Smooth muscle cell (in vitro differentiated cells): ENCODE measurements at regions not wholly inside any gene's neighbourhood (a gene's known extent, or its start where the extent isn't known, plus 50 kb on each side); places are given as distances from the start of the nearest gene placed in this dataset.

Source experiments
- DNase-seq: peaks from one replicate; lab custom pipeline; 2025; ENCODE audit not compliant: unreplicated experiment; lab: John Stamatoyannopoulos, UW
- H2AFZ ChIP-seq: fragments of 200-600 bp; sonication (generic); 2 replicates; pipeline ENCODE4 v1.6.0; 2016; ENCODE audit warnings: antibody characterized with exemption, low read depth, mild to moderate bottlenecking
- H3F3A ChIP-seq: fragments of 200-600 bp; sonication (generic); 2 replicates; pipeline ENCODE4 v1.6.0; 2017; ENCODE audit warnings: antibody characterized with exemption, low read depth
- H3K27ac ChIP-seq: fragments of 200-600 bp; sonication (generic); 2 replicates; pipeline ENCODE4 v1.5.1; 2016; ENCODE audit warnings: low read depth, mild to moderate bottlenecking
- H3K27me3 ChIP-seq: fragments of 200-600 bp; sonication (generic); 2 replicates; pipeline ENCODE4 v1.6.1; 2016; ENCODE audit warnings: low read depth, mild to moderate bottlenecking
- H3K36me3 ChIP-seq: fragments of 200-600 bp; sonication (generic); 2 replicates; pipeline ENCODE4 v1.5.1; 2016; ENCODE audit warnings: low read depth
- H3K4me1 ChIP-seq: fragments of 200-600 bp; sonication (generic); 2 replicates; pipeline ENCODE4 v1.5.1; 2016; ENCODE audit warnings: low read depth
- H3K4me2 ChIP-seq: fragments of 200-600 bp; sonication (generic); 2 replicates; pipeline ENCODE4 v1.6.0; 2016; ENCODE audit warnings: mild to moderate bottlenecking
- H3K4me3 ChIP-seq: fragments of 200-600 bp; sonication (generic); 2 replicates; pipeline ENCODE4 v1.5.1; 2016; ENCODE audit warnings: mild to moderate bottlenecking
- H3K79me2 ChIP-seq: fragments of 200-600 bp; sonication (generic); 2 replicates; pipeline ENCODE4 v1.6.0; 2016; ENCODE audit warnings: low read depth, mild to moderate bottlenecking
- H3K9ac ChIP-seq: fragments of 200-600 bp; sonication (generic); 2 replicates; pipeline ENCODE4 v1.6.0; 2016; ENCODE audit warnings: low read depth
- H3K9me3 ChIP-seq: fragments of 200-600 bp; sonication (generic); replicated peaks from 2 replicates; pipeline ENCODE4 v1.5.1; 2016; ENCODE audit warnings: low read depth
- H4K20me1 ChIP-seq: fragments of 200-600 bp; sonication (generic); 2 replicates; pipeline ENCODE4 v1.6.0; 2016; ENCODE audit warnings: low read depth
- WGBS: methylation state at CpG from one replicate; pipeline ENCODE4 v1.1.7; 2016; ENCODE audit warnings: low lambda C conversion rate; 5-methylcytosine and 5-hydroxymethylcytosine counted together
- TF ChIP-seq, protein P1 (sequence below): fragments of 200-600 bp; sonication (generic); IDR thresholded peaks from 2 replicates; pipeline ENCODE4 v1.5.1; 2017; ENCODE audit warnings: borderline replicate concordance, mild to moderate bottlenecking, antibody characterized with exemption; ENCODE audit not compliant: insufficient read depth, poor library complexity, severe bottlenecking

- no peak for DNase-seq
Observed at GRCh38 chr2:156031121-156031520, 301.4 kb downstream of the NR4A2 start.

DNA sequence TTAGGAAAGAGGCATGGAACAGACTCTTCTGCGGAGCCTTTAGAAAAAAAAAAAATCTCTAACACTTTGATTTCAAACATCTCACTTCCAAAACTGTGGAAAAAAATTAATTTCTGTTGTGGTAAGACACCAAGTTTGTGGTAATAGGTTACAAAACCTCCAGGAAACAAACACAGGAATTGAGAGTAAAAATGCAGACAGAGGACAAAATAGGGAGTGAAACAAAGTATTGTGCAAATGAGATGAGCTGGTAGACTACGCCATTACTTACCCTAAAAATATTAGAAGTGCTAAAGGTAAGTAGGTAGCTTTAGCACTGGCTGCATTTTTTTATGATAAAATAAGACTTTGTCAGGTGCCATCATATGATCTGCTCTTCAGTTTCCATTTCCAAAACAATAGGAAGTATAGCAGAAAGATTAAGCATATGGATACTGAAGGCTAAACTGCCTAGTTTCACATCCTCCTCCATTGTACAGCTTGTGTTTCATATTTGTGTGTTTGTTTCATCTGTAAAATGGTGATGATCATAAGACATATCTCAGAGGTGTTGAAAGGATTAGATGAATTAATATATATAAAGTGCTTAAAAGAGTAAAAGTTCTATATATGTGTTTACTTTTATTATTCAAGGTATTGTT, 309.2 kb downstream of the NR4A2 start:
- H3F3A ChIP-seq: peaks cover 2% of the 10 kb centered on the region
- no peak overlapping the region for H3K4me3 ChIP-seq
- no peaks in the 10 kb centered on the region for H3K27me3 ChIP-seq
- H4K20me1 ChIP-seq: no peaks in the 10 kb centered on the region
- WGBS: 96% methylated on average over 2 of the region's 2 CpGs
- H3K36me3 ChIP-seq: no peaks in the 10 kb centered on the region
- no peak overlapping the region for H3K9ac ChIP-seq
- no peak for DNase-seq
- no peak overlapping the region for H2AFZ ChIP-seq
- TF ChIP-seq, protein P1, sequence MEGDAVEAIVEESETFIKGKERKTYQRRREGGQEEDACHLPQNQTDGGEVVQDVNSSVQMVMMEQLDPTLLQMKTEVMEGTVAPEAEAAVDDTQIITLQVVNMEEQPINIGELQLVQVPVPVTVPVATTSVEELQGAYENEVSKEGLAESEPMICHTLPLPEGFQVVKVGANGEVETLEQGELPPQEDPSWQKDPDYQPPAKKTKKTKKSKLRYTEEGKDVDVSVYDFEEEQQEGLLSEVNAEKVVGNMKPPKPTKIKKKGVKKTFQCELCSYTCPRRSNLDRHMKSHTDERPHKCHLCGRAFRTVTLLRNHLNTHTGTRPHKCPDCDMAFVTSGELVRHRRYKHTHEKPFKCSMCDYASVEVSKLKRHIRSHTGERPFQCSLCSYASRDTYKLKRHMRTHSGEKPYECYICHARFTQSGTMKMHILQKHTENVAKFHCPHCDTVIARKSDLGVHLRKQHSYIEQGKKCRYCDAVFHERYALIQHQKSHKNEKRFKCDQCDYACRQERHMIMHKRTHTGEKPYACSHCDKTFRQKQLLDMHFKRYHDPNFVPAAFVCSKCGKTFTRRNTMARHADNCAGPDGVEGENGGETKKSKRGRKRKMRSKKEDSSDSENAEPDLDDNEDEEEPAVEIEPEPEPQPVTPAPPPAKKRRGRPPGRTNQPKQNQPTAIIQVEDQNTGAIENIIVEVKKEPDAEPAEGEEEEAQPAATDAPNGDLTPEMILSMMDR: no peak
- H3K79me2 ChIP-seq: no peaks in the 10 kb centered on the region
- H3K27ac ChIP-seq: no peak overlapping the region
- no peak overlapping the region for H3K4me2 ChIP-seq
- H3K4me1 ChIP-seq: peaks cover 9% of the 10 kb centered on the region
- H3K9me3 ChIP-seq: no peaks in the 10 kb centered on the region

More at GRCh38 chr2:156031121-156031520, 301.4 kb downstream of the NR4A2 start:
- H3F3A ChIP-seq: no peaks in the 10 kb centered on the region
- H3K9me3 ChIP-seq: no peaks in the 10 kb centered on the region
- no peaks in the 10 kb centered on the region for H3K79me2 ChIP-seq
- H3K36me3 ChIP-seq: no peaks in the 10 kb centered on the region
- no peaks in the 10 kb centered on the region for H4K20me1 ChIP-seq
- H3K27ac ChIP-seq: no peak overlapping the region
- no peaks in the 10 kb centered on the region for H3K4me1 ChIP-seq
- no peak overlapping the region for H3K4me3 ChIP-seq
- WGBS: 72% methylated on average over 3 of the region's 3 CpGs
- TF ChIP-seq, protein P1: no peak
- H2AFZ ChIP-seq: no peak overlapping the region
- no peak overlapping the region for H3K4me2 ChIP-seq
- no peaks in the 10 kb centered on the region for H3K27me3 ChIP-seq
- no peak overlapping the region for H3K9ac ChIP-seq

DNA sequence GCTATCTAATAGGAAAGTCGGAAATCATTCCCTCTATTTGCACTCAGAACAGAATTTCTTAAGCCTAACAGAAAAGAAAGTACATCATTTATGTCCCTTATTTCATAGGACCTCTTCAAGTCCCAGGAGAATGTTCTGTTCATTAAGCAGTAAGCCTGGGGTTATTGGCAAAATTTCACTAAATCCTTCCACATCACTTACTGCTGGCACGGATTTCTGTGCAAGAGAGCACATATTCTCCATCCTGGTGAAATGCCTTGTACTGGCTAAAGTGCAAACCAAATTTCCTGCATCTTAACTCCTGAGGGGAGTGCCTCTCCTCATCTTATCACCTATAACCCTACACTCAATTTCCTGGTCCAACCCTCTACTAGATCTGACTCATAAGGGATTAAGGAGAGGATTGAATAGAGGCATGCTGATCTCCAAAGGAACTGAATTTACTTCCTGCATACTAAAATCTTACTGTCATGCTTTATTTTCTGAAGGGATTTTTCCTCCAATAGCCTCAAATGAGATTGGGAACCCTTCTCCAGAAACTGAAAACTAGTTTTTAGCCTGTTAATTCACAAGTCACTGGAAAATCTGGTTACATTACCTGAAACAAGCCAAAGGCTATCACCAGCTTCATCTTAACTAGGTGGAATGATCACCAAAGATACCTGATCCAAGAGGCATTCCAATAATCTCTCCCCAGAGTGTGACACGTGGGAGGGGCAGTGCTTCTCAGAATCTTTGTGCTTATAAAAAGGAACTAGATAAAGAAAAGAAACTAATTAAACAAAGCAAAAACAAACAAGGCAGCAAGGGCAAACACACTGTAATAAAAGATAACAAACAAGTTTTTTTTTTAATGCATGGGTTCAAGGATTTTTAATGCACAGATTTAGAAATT, 311.1 kb downstream of the NR4A2 start:
- Histone ChIP-seq H3K27ac (no peak overlapping the region), H3K9ac (no peak overlapping the region), H3K4me3 (no peak overlapping the region), H3K79me2 (no peaks in the 10 kb centered on the region), H3K36me3 (no peaks in the 10 kb centered on the region), H3K27me3 (no peaks in the 10 kb centered on the region), H2AFZ (peak overlapping the region; percentile 2), H4K20me1 (no peaks in the 10 kb centered on the region), H3K4me2 (peak overlapping the region; percentile 21), H3K4me1 (peaks cover 9% of the 10 kb centered on the region), H3K9me3 (no peaks in the 10 kb centered on the region), H3F3A (peaks cover 2% of the 10 kb centered on the region)
- no peak for DNase-seq
- TF ChIP-seq, protein P1: no peak
- WGBS: 57% methylated on average over 3 of the region's 3 CpGs
